Testis (tissue), 2 donors: ENCODE measurements at regions not wholly inside any gene's neighbourhood (a gene's known extent, or its start where the extent isn't known, plus 50 kb on each side); places are given as distances from the start of the nearest gene placed in this dataset.

ENCODE experiments used
- DNase-seq: peaks from one replicate; pipeline ENCODE4 v3.0.0-alpha.2; 2019
- H3K27ac ChIP-seq, 2 donors: fragments of 200-600 bp; sonication (generic); one replicate each; pipeline ENCODE4 v1.5.1; 2019
- H3K27me3 ChIP-seq: fragments of 200-600 bp; sonication (generic); one replicate; pipeline ENCODE4 v1.5.1; 2019
- H3K36me3 ChIP-seq: fragments of 200-600 bp; sonication (generic); one replicate; pipeline ENCODE4 v1.5.1; 2017; ENCODE audit warnings: low read depth; ENCODE audit errors: missing control alignments
- H3K4me1 ChIP-seq: fragments of 200-600 bp; sonication (generic); one replicate; pipeline ENCODE4 v1.5.1; 2019
- H3K4me3 ChIP-seq, 2 donors: fragments of 200-600 bp; sonication (generic); one replicate each; pipeline ENCODE4 v1.5.1; 2017 to 2019
- H3K9me3 ChIP-seq: fragments of 200-600 bp; sonication (generic); one replicate; pipeline ENCODE4 v1.5.1; 2017
- POLR2A ChIP-seq: fragments of 450-650 bp; IDR thresholded peaks from one replicate; pipeline ENCODE4 v1.6.1; 2017; ENCODE audit warnings: antibody characterized with exemption, mild to moderate bottlenecking, moderate library complexity
- WGBS, 2 donors: methylation state at CpG; one replicate each; pipeline ENCODE4 v1.1.5; 2018; 5-methylcytosine and 5-hydroxymethylcytosine counted together
- intact Hi-C: fragments of 100-400 bp; cut with DNase I; formaldehyde crosslinking; loops from one replicate; pipeline ENCODE4 v1.15.1; 2023; ENCODE audit warnings: low total_unique reads
- TF ChIP-seq, protein P1 (sequence below), 3 experiments: fragments of 450-650 bp in 2 of 3; fragments of 200-600 bp in 1 of 3; sonication (generic) in 1 of 3; IDR thresholded peaks; one replicate each; pipeline ENCODE4 v1.5.1; 2016 to 2019; ENCODE audit warnings: antibody characterized with exemption in 3 of 3, mild to moderate bottlenecking in 2 of 3, moderate library complexity in 1 of 3

DNA sequence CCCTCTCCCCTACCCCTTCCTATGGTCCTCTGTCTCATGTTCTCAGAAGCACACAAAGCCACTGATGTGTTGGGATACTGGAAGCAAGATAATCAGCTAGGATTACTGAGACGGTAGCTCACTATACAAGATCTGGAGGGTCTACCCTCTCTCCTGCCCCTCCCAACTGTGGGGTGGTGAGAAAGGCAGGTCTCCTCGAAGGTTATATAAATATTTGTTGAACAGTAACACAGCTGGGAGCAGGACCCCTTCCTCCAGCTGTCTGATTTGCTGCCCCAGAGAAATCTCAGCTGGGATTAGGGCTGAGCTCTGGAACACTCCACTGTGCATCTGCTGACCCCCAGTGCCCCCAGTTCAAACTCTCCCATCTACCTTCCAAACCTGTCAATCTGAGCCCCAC is 94.2 kb upstream of the IPO9 start:
- H3K4me1 ChIP-seq, result peaks cover 10% of the 10 kb centered on the region

DNA sequence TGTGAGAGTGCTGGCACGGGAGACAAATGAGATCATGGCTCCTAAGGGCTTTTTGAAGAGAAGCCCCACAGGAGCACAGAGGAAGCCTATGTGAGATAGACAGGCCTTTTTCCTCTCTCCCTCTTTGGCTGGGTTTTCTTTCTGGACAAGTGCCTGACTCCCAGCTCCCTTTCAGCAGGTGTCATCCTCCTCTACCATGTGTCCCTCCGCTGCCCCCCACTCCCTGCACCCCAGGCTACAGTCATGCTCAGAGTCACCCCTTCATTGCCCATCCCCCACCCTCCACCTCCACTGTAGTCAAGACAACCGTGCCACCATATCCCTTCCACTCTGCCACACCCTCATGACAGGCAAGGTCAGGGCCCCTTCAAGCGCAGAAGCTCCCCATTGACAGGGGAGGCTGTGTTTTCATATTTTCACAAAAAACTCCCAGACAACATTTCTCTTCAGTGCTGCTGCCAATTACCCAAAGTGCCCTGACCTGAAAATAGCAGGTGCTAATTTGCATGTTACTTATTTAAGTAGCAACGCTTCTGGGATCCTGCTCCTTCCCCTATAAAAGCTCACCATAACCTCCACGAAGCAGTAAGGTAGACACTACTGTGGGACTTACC is 92.1 kb upstream of the IPO9 start:
- Histone ChIP-seq H3K9me3 (no peaks in the 10 kb centered on the region), H3K4me1 (peaks cover 11% of the 10 kb centered on the region), H3K36me3 (no peaks in the 10 kb centered on the region), H3K4me3 (no peak overlapping the region), H3K27me3 (no peaks in the 10 kb centered on the region), H3K27ac (peak overlapping the region in 1 of 2 donors; percentile 36)
- 79 to 84% methylated on average over 6 of the region's 6 CpGs for WGBS, 2 donors
- no peak for DNase-seq
- TF ChIP-seq, protein P1, sequence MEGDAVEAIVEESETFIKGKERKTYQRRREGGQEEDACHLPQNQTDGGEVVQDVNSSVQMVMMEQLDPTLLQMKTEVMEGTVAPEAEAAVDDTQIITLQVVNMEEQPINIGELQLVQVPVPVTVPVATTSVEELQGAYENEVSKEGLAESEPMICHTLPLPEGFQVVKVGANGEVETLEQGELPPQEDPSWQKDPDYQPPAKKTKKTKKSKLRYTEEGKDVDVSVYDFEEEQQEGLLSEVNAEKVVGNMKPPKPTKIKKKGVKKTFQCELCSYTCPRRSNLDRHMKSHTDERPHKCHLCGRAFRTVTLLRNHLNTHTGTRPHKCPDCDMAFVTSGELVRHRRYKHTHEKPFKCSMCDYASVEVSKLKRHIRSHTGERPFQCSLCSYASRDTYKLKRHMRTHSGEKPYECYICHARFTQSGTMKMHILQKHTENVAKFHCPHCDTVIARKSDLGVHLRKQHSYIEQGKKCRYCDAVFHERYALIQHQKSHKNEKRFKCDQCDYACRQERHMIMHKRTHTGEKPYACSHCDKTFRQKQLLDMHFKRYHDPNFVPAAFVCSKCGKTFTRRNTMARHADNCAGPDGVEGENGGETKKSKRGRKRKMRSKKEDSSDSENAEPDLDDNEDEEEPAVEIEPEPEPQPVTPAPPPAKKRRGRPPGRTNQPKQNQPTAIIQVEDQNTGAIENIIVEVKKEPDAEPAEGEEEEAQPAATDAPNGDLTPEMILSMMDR (IDR thresholded peaks at IDR 0.05), result no peak
- TF ChIP-seq POLR2A, result no peak
- intact Hi-C loops, result no loop called here

More for the DNA sequence above, 94.2 kb upstream of the IPO9 start:
- H3K27ac ChIP-seq, result no peak overlapping the region
- H3K9me3 ChIP-seq, result no peaks in the 10 kb centered on the region
- intact Hi-C loops, result no loop called here
- WGBS, 2 donors, result 68 to 79% methylated on average over 2 of the region's 2 CpGs
- no peaks in the 10 kb centered on the region for H3K27me3 ChIP-seq
- no peak for TF ChIP-seq POLR2A
- TF ChIP-seq, protein P1 (IDR thresholded peaks at IDR 0.05), result no peak
- H3K4me3 ChIP-seq, result no peak overlapping the region
- no peaks in the 10 kb centered on the region for H3K36me3 ChIP-seq
- no peak for DNase-seq

DNA sequence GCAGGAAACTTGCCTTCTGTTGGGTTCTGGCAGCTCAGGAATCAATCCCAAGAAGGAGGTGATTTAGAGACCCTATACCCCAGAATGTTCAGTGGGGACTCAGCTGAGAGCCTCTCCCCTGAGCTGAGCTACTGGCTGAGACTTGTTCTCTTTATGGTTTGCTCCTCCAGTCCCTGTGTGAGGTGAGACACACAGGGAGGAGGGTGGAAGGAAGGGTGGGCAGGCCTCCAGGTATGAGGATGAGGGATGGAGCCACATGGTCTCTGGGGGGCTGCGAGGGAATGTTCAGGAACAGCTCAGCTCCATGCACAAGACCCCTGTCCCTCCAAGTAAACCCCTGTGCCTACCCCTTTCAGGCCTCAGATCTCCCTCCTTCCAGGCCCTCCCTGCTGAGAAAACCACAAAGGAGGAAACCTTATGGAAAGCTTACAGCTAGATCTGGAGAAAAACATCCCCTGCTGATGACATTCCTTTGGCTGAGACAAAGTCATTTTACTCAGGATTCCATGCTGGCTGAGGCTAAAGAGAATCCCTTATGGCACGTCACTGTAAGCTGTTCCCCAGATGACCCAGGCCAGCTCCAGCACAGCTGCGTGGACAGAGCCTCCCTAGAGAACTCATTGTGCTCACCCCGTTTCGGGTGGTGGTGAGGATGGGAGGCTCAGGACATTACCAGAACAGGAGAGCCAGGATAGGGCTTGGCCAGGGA is 91.5 kb upstream of the IPO9 start:
- DNase-seq, result no peak
- peak overlapping the region in 1 of 2 donors; percentile 36 for H3K27ac ChIP-seq
- H3K4me1 ChIP-seq, result peaks cover 11% of the 10 kb centered on the region
- WGBS, 2 donors, result 52 to 66% methylated on average over 5 of the region's 5 CpGs
- TF ChIP-seq POLR2A, result no peak
- TF ChIP-seq, protein P1 (IDR thresholded peaks at IDR 0.05), result no peak
- H3K9me3 ChIP-seq, result no peaks in the 10 kb centered on the region
- no peak overlapping the region for H3K4me3 ChIP-seq
- intact Hi-C loops, result no loop called here
- no peaks in the 10 kb centered on the region for H3K27me3 ChIP-seq
- H3K36me3 ChIP-seq, result no peaks in the 10 kb centered on the region

DNA sequence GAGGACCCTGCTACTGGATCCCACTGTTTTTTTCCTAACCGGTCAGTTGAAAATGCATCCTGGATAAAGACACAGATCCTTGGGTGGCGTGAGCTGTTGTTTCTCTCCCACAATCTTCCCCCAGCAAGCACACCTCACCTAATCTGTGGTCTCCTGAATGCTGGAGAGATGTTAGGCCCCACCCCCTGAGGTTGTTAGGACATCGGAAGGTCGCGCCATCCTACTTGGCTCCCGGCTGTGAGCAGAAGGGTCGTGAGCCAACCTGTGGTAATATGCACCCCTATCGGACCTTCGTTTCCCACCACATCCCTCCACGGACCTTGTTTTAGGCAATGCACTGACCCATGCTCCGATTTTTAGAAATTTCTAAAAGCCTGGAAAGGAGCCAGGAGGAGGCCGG is 89.9 kb upstream of the IPO9 start:
- Histone ChIP-seq H3K4me3 (peak overlapping the region; percentile 57 to 70), H3K27ac (no peak overlapping the region)

More for the DNA sequence above, 89.9 kb upstream of the IPO9 start:
- Histone ChIP-seq H3K36me3 (no peaks in the 10 kb centered on the region), H3K4me1 (peaks cover 11% of the 10 kb centered on the region), H3K27me3 (no peaks in the 10 kb centered on the region), H3K9me3 (no peaks in the 10 kb centered on the region)
- no peak for DNase-seq
- TF ChIP-seq, protein P1 (IDR thresholded peaks at IDR 0.05), result no peak
- no peak for TF ChIP-seq POLR2A
- intact Hi-C loops, result no loop called here
- WGBS, 2 donors, result 32 to 37% methylated on average over 12 of the region's 12 CpGs
